ENCODE measurements at regions not wholly inside any gene's neighbourhood (a gene's known extent, or its start where the extent isn't known, plus 50 kb on each side); places are given as distances from the start of the nearest gene placed in this dataset.

GRCh38 chr5:6843335-6843734 is 130.1 kb downstream of the TENT4A start:
- H3K27ac Mint-ChIP-seq: peak overlapping the region in 1 of 6 donors; percentile 13
- DNase-seq: no peak
- H3K36me3 Mint-ChIP-seq: no peaks in the 10 kb centered on the region
- H3K9me3 Mint-ChIP-seq: no peaks in the 10 kb centered on the region
- peaks cover 0 to 4% (median 2%) of the 10 kb centered on the region in 3 donors for H3K27me3 Mint-ChIP-seq (ENCODE audit: low read depth in 3 of 3)
- no peak overlapping the region for H3K4me3 Mint-ChIP-seq
- no peaks in the 10 kb centered on the region for H3K4me1 Mint-ChIP-seq

GRCh38 chr5:6843821-6844220 is 130.6 kb downstream of the TENT4A start:
- Mint-ChIP-seq H3K9me3 (no peaks in the 10 kb centered on the region), H3K27me3 (ENCODE audit: low read depth in 3 of 3) (peaks cover 0 to 7% (median 2%) of the 10 kb centered on the region in 3 donors), H3K4me1 (no peaks in the 10 kb centered on the region), H3K36me3 (no peaks in the 10 kb centered on the region), H3K27ac (peak overlapping the region in 1 of 6 donors; percentile 13), H3K4me3 (no peak overlapping the region)
- no peak for DNase-seq

GRCh38 chr5:6845856-6846255 is 132.6 kb downstream of the TENT4A start:
- Mint-ChIP-seq H3K9me3 (no peaks in the 10 kb centered on the region), H3K4me1 (no peaks in the 10 kb centered on the region), H3K27ac (no peak overlapping the region), H3K4me3 (no peak overlapping the region), H3K36me3 (no peaks in the 10 kb centered on the region), H3K27me3 (ENCODE audit: low read depth in 3 of 3) (peaks cover 0 to 7% (median 2%) of the 10 kb centered on the region in 3 donors)
- no peak for DNase-seq

GRCh38 chr5:6847870-6848269 is 134.6 kb downstream of the TENT4A start:
- peaks cover 0 to 5% (median 2%) of the 10 kb centered on the region in 3 donors for H3K27me3 Mint-ChIP-seq (ENCODE audit: low read depth in 3 of 3)
- no peak overlapping the region for H3K27ac Mint-ChIP-seq
- DNase-seq: no peak
- no peaks in the 10 kb centered on the region for H3K36me3 Mint-ChIP-seq
- no peaks in the 10 kb centered on the region for H3K4me1 Mint-ChIP-seq
- H3K9me3 Mint-ChIP-seq: no peaks in the 10 kb centered on the region
- no peak overlapping the region for H3K4me3 Mint-ChIP-seq

- peaks cover 0 to 5% (median 1%) of the 10 kb centered on the region in 6 donors for H3K9me3 Mint-ChIP-seq
- no peak for DNase-seq
- H3K36me3 Mint-ChIP-seq: no peaks in the 10 kb centered on the region
- H3K27ac Mint-ChIP-seq: no peak overlapping the region
- no peaks in the 10 kb centered on the region for H3K4me1 Mint-ChIP-seq
- H3K4me3 Mint-ChIP-seq: no peak overlapping the region
- H3K27me3 Mint-ChIP-seq (ENCODE audit: low read depth in 3 of 3): peaks cover 2 to 5% (median 2%) of the 10 kb centered on the region in 3 donors
These were observed 136.3 kb downstream of the TENT4A start for GRCh38 chr5:6849316-6850105.

- DNase-seq: no peak
- Mint-ChIP-seq H3K9me3 (peaks cover 0 to 5% (median 1%) of the 10 kb centered on the region in 6 donors), H3K27ac (no peak overlapping the region), H3K4me1 (no peaks in the 10 kb centered on the region), H3K27me3 (ENCODE audit: low read depth in 3 of 3) (peaks cover 2 to 5% (median 2%) of the 10 kb centered on the region in 3 donors), H3K36me3 (no peaks in the 10 kb centered on the region), H3K4me3 (no peak overlapping the region)
These were observed 136.8 kb downstream of the TENT4A start for GRCh38 chr5:6850106-6850432.

- Mint-ChIP-seq H3K9me3 (peaks cover 0 to 7% (median 1%) of the 10 kb centered on the region in 6 donors), H3K27ac (no peak overlapping the region), H3K27me3 (ENCODE audit: low read depth in 3 of 3) (peaks cover 2 to 4% (median 2%) of the 10 kb centered on the region in 3 donors), H3K36me3 (no peaks in the 10 kb centered on the region), H3K4me1 (no peaks in the 10 kb centered on the region), H3K4me3 (no peak overlapping the region)
- no peak for DNase-seq
These were observed 143.4 kb downstream of the TENT4A start for GRCh38 chr5:6856653-6857052.

GRCh38 chr5:6858419-6858818 is 145.2 kb downstream of the TENT4A start:
- H3K27ac Mint-ChIP-seq: no peak overlapping the region
- H3K4me3 Mint-ChIP-seq: no peak overlapping the region
- no peaks in the 10 kb centered on the region for H3K36me3 Mint-ChIP-seq
- H3K9me3 Mint-ChIP-seq: peaks cover 0 to 9% (median 0%) of the 10 kb centered on the region in 6 donors
- no peak for DNase-seq
- peaks cover 2 to 3% (median 2%) of the 10 kb centered on the region in 3 donors for H3K27me3 Mint-ChIP-seq (ENCODE audit: low read depth in 3 of 3)
- no peaks in the 10 kb centered on the region for H3K4me1 Mint-ChIP-seq

GRCh38 chr5:6859023-6859422 is 145.8 kb downstream of the TENT4A start:
- no peak overlapping the region for H3K27ac Mint-ChIP-seq
- DNase-seq: no peak
- H3K36me3 Mint-ChIP-seq: no peaks in the 10 kb centered on the region
- H3K4me3 Mint-ChIP-seq: no peak overlapping the region
- H3K4me1 Mint-ChIP-seq: no peaks in the 10 kb centered on the region
- peaks cover 2% of the 10 kb centered on the region in 3 donors for H3K27me3 Mint-ChIP-seq (ENCODE audit: low read depth in 3 of 3)
- peaks cover 0 to 7% (median 0%) of the 10 kb centered on the region in 6 donors for H3K9me3 Mint-ChIP-seq

GRCh38 chr5:6859951-6860638 is 146.9 kb downstream of the TENT4A start:
- no peak overlapping the region for H3K27ac Mint-ChIP-seq

GRCh38 chr5:6861036-6861435 is 147.8 kb downstream of the TENT4A start:
- H3K9me3 Mint-ChIP-seq: peaks cover 0 to 3% (median 0%) of the 10 kb centered on the region in 6 donors
- no peak for DNase-seq
- peaks cover 0 to 3% (median 0%) of the 10 kb centered on the region in 3 donors for H3K36me3 Mint-ChIP-seq
- H3K4me3 Mint-ChIP-seq: no peak overlapping the region
- peaks cover 2 to 6% (median 5%) of the 10 kb centered on the region in 3 donors for H3K27me3 Mint-ChIP-seq (ENCODE audit: low read depth in 3 of 3)
- H3K27ac Mint-ChIP-seq: no peak overlapping the region
- H3K4me1 Mint-ChIP-seq: no peaks in the 10 kb centered on the region

More at GRCh38 chr5:6859951-6860638, 146.9 kb downstream of the TENT4A start:
- H3K4me3 Mint-ChIP-seq: no peak overlapping the region
- no peak for DNase-seq
- H3K27me3 Mint-ChIP-seq (ENCODE audit: low read depth in 3 of 3): peaks cover 2 to 6% (median 4%) of the 10 kb centered on the region in 3 donors
- no peaks in the 10 kb centered on the region for H3K4me1 Mint-ChIP-seq
- H3K9me3 Mint-ChIP-seq: peaks cover 0 to 4% (median 0%) of the 10 kb centered on the region in 6 donors
- peaks cover 0 to 3% (median 0%) of the 10 kb centered on the region in 3 donors for H3K36me3 Mint-ChIP-seq

- no peak for DNase-seq
- no peak overlapping the region for H3K27ac Mint-ChIP-seq
- peaks cover 0 to 3% (median 0%) of the 10 kb centered on the region in 6 donors for H3K9me3 Mint-ChIP-seq
- H3K27me3 Mint-ChIP-seq (ENCODE audit: low read depth in 3 of 3): peaks cover 0 to 6% (median 3%) of the 10 kb centered on the region in 3 donors
- H3K36me3 Mint-ChIP-seq: peaks cover 0 to 3% (median 0%) of the 10 kb centered on the region in 3 donors
- H3K4me3 Mint-ChIP-seq: no peak overlapping the region
- no peaks in the 10 kb centered on the region for H3K4me1 Mint-ChIP-seq
These were observed 148.4 kb downstream of the TENT4A start for GRCh38 chr5:6861667-6862066.

GRCh38 chr5:6862306-6862705 is 149.1 kb downstream of the TENT4A start:
- Mint-ChIP-seq H3K4me1 (no peaks in the 10 kb centered on the region), H3K27ac (no peak overlapping the region), H3K9me3 (peaks cover 0 to 2% (median 0%) of the 10 kb centered on the region in 6 donors), H3K27me3 (ENCODE audit: low read depth in 3 of 3) (peaks cover 0 to 6% (median 3%) of the 10 kb centered on the region in 3 donors), H3K4me3 (no peak overlapping the region), H3K36me3 (peaks cover 0 to 3% (median 0%) of the 10 kb centered on the region in 3 donors)
- no peak for DNase-seq

GRCh38 chr5:6867712-6868111 is 154.5 kb downstream of the TENT4A start:
- Mint-ChIP-seq H3K27me3 (ENCODE audit: low read depth in 3 of 3) (peaks cover 2 to 5% (median 4%) of the 10 kb centered on the region in 3 donors), H3K4me1 (no peaks in the 10 kb centered on the region)

More at GRCh38 chr5:6867712-6868111, 154.5 kb downstream of the TENT4A start:
- Mint-ChIP-seq H3K4me3 (no peak overlapping the region), H3K27ac (peak overlapping the region in 1 of 6 donors; percentile 57), H3K9me3 (peaks cover 0 to 3% (median 0%) of the 10 kb centered on the region in 6 donors), H3K36me3 (peaks cover 0 to 3% (median 0%) of the 10 kb centered on the region in 3 donors)
- no peak for DNase-seq
